ENCODE measurements at regions not wholly inside any gene's neighbourhood (a gene's known extent, or its start where the extent isn't known, plus 50 kb on each side); places are given as distances from the start of the nearest gene placed in this dataset.
A peak's percentile ranks its signal among the peaks of the same experiment; 100 is the strongest.

DNA sequence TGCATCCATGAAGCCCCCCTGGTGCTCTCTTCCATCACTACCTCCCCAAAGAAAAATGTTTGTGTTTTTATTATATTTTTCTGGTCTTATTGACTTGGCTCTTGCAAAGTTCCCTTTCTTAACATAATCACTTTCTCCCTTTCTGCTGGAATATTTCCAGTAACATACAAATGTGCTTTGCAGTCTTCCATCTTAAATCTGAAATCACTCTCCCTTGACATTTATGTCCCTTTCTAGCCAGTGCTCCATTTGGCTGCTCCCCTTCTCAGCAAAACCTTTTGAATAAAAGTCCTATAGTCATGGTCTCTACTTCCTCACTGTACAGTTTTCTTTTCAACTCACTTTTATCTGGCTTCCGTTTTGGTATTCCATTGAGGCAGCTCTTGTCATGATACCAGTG lies 118.8 kb downstream of the SNAPC1 start:
- Histone ChIP-seq H3K9ac (ENCODE audit: low read length) (no peak overlapping the region), H3K4me1 (ENCODE audit: control insufficient read depth in 2 of 2, insufficient read depth in 2 of 2, low read length in 2 of 2) (peaks cover 20 to 24% of the 10 kb centered on the region in 2 donors), H3K36me3 (replicated peaks in 1 of 2; ENCODE audit: control extremely low read depth in 1 of 2, control insufficient read depth in 1 of 2, extremely low read depth in 1 of 2, insufficient read depth in 2 of 2, low read length in 1 of 2) (no peaks in the 10 kb centered on the region), H3K4me3 (ENCODE audit: control extremely low read depth in 1 of 5, extremely low read depth in 1 of 5, insufficient read depth in 1 of 5, low read depth in 2 of 5, low read length in 4 of 5) (no peak overlapping the region), H2AFZ (ENCODE audit: insufficient read depth, low read depth, low read length, poor library complexity, severe bottlenecking) (no peak overlapping the region), H3K79me2 (ENCODE audit: control insufficient read depth, insufficient read depth, low read length) (no peaks in the 10 kb centered on the region), H3K27ac (ENCODE audit: low read length in 2 of 2) (no peak overlapping the region), H3K27me3 (replicated peaks in 1 of 4; ENCODE audit: control extremely low read depth in 1 of 4, control insufficient read depth in 3 of 4, insufficient read depth in 4 of 4, low read length in 3 of 4) (peaks cover 0 to 5% (median 2%) of the 10 kb centered on the region in 4 experiments), H3K4me2 (replicated peaks; ENCODE audit: low read depth, low read length, poor library complexity, severe bottlenecking) (no peak overlapping the region), H3K9me3 (ENCODE audit: control extremely low read depth in 1 of 3, control insufficient read depth in 2 of 3, insufficient read depth in 1 of 3, low read length in 2 of 3) (peaks cover 0 to 3% (median 0%) of the 10 kb centered on the region in 3 donors), H4K20me1 (ENCODE audit: control insufficient read depth, insufficient read depth, low read length, poor library complexity, severe bottlenecking) (no peaks in the 10 kb centered on the region)
- POLR2A ChIA-PET: no interaction called here
- TF ChIP-seq EZH2 (IDR thresholded peaks at IDR 0.05; ENCODE audit: borderline replicate concordance, insufficient read depth, low read depth, low read length, poor library complexity, severe bottlenecking): no peak
- Mint-ChIP-seq H3K27me3 (peaks cover 20% of the 10 kb centered on the region), H3K4me3 (no peak overlapping the region), H3K4me1 (peaks cover 21% of the 10 kb centered on the region), H3K9me3 (ENCODE audit: insufficient read depth) (no peaks in the 10 kb centered on the region), H3K27ac (no peak overlapping the region)
- intact Hi-C loops (cut with micrococcal nuclease): no loop called here
- CTCF ChIA-PET: no interaction called here
- 88% methylated on average over 1 of the region's 1 CpG for WGBS (ENCODE audit: insufficient coverage)
- no peak for ATAC-seq (ENCODE audit: low read depth)
- no peak for DNase-seq

DNA sequence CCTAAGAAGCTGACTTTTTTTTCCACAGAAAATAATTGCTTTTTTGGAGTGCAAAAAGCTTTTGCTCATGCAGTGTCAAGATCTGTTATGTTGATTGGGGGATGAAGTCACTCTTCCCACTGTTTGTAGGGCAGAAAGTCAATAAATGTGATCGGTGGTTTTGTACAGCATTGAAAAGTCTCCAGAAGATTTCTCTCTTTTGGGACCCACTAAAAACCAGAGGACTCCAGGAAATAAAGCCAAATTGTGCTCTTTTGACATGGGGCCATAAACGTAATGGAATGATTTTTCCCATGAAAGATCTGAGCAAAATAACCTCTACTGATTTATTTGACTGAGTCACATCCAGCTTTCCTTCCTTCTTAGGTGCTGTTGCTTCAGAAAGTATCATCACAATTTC lies 122.5 kb downstream of the SNAPC1 start:
- ATAC-seq (ENCODE audit: low read depth) (no peak), DNase-seq (no peak)
- no peaks in the 10 kb centered on the region for H3K9me3 Mint-ChIP-seq (ENCODE audit: insufficient read depth)
- peak overlapping the region; percentile 29 for H3K9ac ChIP-seq (ENCODE audit: low read length)
- no peak overlapping the region for H2AFZ ChIP-seq (ENCODE audit: insufficient read depth, low read depth, low read length, poor library complexity, severe bottlenecking)
- peaks cover 6% of the 10 kb centered on the region for H3K27me3 Mint-ChIP-seq
- H3K27ac ChIP-seq (ENCODE audit: low read length in 2 of 2): no peak overlapping the region
- intact Hi-C loops (cut with micrococcal nuclease): no loop called here
- peak overlapping the region; percentile 71 for H3K4me3 Mint-ChIP-seq
- TF ChIP-seq, protein P1, sequence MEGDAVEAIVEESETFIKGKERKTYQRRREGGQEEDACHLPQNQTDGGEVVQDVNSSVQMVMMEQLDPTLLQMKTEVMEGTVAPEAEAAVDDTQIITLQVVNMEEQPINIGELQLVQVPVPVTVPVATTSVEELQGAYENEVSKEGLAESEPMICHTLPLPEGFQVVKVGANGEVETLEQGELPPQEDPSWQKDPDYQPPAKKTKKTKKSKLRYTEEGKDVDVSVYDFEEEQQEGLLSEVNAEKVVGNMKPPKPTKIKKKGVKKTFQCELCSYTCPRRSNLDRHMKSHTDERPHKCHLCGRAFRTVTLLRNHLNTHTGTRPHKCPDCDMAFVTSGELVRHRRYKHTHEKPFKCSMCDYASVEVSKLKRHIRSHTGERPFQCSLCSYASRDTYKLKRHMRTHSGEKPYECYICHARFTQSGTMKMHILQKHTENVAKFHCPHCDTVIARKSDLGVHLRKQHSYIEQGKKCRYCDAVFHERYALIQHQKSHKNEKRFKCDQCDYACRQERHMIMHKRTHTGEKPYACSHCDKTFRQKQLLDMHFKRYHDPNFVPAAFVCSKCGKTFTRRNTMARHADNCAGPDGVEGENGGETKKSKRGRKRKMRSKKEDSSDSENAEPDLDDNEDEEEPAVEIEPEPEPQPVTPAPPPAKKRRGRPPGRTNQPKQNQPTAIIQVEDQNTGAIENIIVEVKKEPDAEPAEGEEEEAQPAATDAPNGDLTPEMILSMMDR (IDR thresholded peaks at IDR 0.05): no peak
- no peak for TF ChIP-seq EZH2 (IDR thresholded peaks at IDR 0.05; ENCODE audit: borderline replicate concordance, insufficient read depth, low read depth, low read length, poor library complexity, severe bottlenecking)
- H3K9me3 ChIP-seq (ENCODE audit: control extremely low read depth in 1 of 3, control insufficient read depth in 2 of 3, insufficient read depth in 1 of 3, low read length in 2 of 3): peaks cover 0 to 3% (median 0%) of the 10 kb centered on the region in 3 donors
- peak overlapping the region in 3 of 5 experiments; percentile 9 to 25 (median 20) for H3K4me3 ChIP-seq (ENCODE audit: control extremely low read depth in 1 of 5, extremely low read depth in 1 of 5, insufficient read depth in 1 of 5, low read depth in 2 of 5, low read length in 4 of 5)
- WGBS (ENCODE audit: insufficient coverage): 100% methylated on average over 1 of the region's 2 CpGs
- no peaks in the 10 kb centered on the region for H3K79me2 ChIP-seq (ENCODE audit: control insufficient read depth, insufficient read depth, low read length)
- H4K20me1 ChIP-seq (ENCODE audit: control insufficient read depth, insufficient read depth, low read length, poor library complexity, severe bottlenecking): no peaks in the 10 kb centered on the region
- H3K4me1 ChIP-seq (ENCODE audit: control insufficient read depth in 2 of 2, insufficient read depth in 2 of 2, low read length in 2 of 2): peaks cover 47 to 51% of the 10 kb centered on the region in 2 donors
- no peaks in the 10 kb centered on the region for H3K27me3 ChIP-seq (replicated peaks in 1 of 4; ENCODE audit: control extremely low read depth in 1 of 4, control insufficient read depth in 3 of 4, insufficient read depth in 4 of 4, low read length in 3 of 4)
- H3K36me3 ChIP-seq (replicated peaks in 1 of 2; ENCODE audit: control extremely low read depth in 1 of 2, control insufficient read depth in 1 of 2, extremely low read depth in 1 of 2, insufficient read depth in 2 of 2, low read length in 1 of 2): no peaks in the 10 kb centered on the region
- peak overlapping the region; percentile 2 for H3K27ac Mint-ChIP-seq
- peaks cover 49% of the 10 kb centered on the region for H3K4me1 Mint-ChIP-seq
- ChIA-PET CTCF (interaction anchor here (0.8 to 2.1 kb wide), 6 partner anchors 9 to 242 kb away, joined by 3 to 8 read pairs (median 4); no protein-coding TSS in a partner anchor), POLR2A (no interaction called here)
- peak overlapping the region; percentile 71 for H3K4me2 ChIP-seq (replicated peaks; ENCODE audit: low read depth, low read length, poor library complexity, severe bottlenecking)
